AG04450 (cell line): ENCODE measurements at regions not wholly inside any gene's neighbourhood (a gene's known extent, or its start where the extent isn't known, plus 50 kb on each side); places are given as distances from the start of the nearest gene placed in this dataset.
A peak's percentile ranks its signal among the peaks of the same experiment; 100 is the strongest.

Source experiments
- CTCF ChIA-PET: fragments of 300-600, 350-600 bp; formaldehyde crosslinking; extraction: SDS; loops from one replicate; lab custom pipeline; 2022; ENCODE audit warnings: antibody characterized with exemption, inconsistent platforms; lab: Charles Lee
- POLR2A ChIA-PET: fragments of 350-600 bp; formaldehyde crosslinking; extraction: SDS; loops from one replicate; lab custom pipeline; 2021; ENCODE audit warnings: antibody characterized with exemption, inconsistent platforms; lab: Yijun Ruan, JAX
- DNase-seq: peaks from one replicate; pipeline ENCODE4 v3.0.0-alpha.2; 2011; ENCODE audit warnings: low read depth, low spot score
- H3K27ac ChIP-seq: one replicate; pipeline ENCODE4 v1.5.1; 2012; ENCODE audit warnings: low read depth, low read length, control low read depth
- H3K27me3 ChIP-seq: one replicate; pipeline ENCODE4 v1.6.0; 2012; ENCODE audit warnings: low read length; ENCODE audit not compliant: control insufficient read depth, insufficient read depth
- H3K4me3 ChIP-seq: 2 replicates; pipeline ENCODE4 v1.5.1; 2011; ENCODE audit warnings: mild to moderate bottlenecking, low read depth, low read length, control low read depth
- H3K9me3 ChIP-seq: 2 replicates; pipeline ENCODE4 v1.5.1; 2012; ENCODE audit warnings: low read length; ENCODE audit not compliant: control insufficient read depth, insufficient read depth
- CTCF ChIP-seq: IDR thresholded peaks from 2 replicates; pipeline ENCODE4 v1.5.1; 2011; ENCODE audit warnings: low read depth, low read length, control low read depth, inconsistent platforms

GRCh38 chr6:141989706-141989959 is 143.1 kb upstream of the GJE1 start:
- no peak for DNase-seq
- CTCF ChIA-PET: interaction anchor here (0.5 to 4.4 kb wide), 43 partner anchors 8 to 1972 kb away, joined by 3 to 78 read pairs (median 4); partner anchors contain the start of genes NMBR and VTA1
- Histone ChIP-seq H3K27me3 (no peaks in the 10 kb centered on the region), H3K4me3 (no peak overlapping the region), H3K27ac (no peak overlapping the region), H3K9me3 (no peaks in the 10 kb centered on the region)
- no peak for TF ChIP-seq CTCF
- POLR2A ChIA-PET: no interaction called here

GRCh38 chr6:141988954-141989705 is 143.6 kb upstream of the GJE1 start:
- Histone ChIP-seq H3K27me3 (no peaks in the 10 kb centered on the region), H3K27ac (no peak overlapping the region), H3K4me3 (no peak overlapping the region), H3K9me3 (no peaks in the 10 kb centered on the region)
- POLR2A ChIA-PET: no interaction called here
- CTCF ChIA-PET: interaction anchor here (0.5 to 4.4 kb wide), 45 partner anchors 9 to 1971 kb away, joined by 3 to 78 read pairs (median 4); partner anchors contain the start of genes NMBR and VTA1
- peak; percentile 43 for DNase-seq
- peak; percentile 91 for TF ChIP-seq CTCF

GRCh38 chr6:141988327-141988726 is 144.4 kb upstream of the GJE1 start:
- H3K9me3 ChIP-seq: no peaks in the 10 kb centered on the region
- no peak for TF ChIP-seq CTCF
- DNase-seq: no peak
- CTCF ChIA-PET: interaction anchor here (0.6 to 3.4 kb wide), 6 partner anchors 10 to 224 kb away, joined by 3 to 31 read pairs (median 5); no protein-coding TSS in a partner anchor
- H3K27ac ChIP-seq: no peak overlapping the region
- POLR2A ChIA-PET: no interaction called here
- no peaks in the 10 kb centered on the region for H3K27me3 ChIP-seq
- H3K4me3 ChIP-seq: no peak overlapping the region

GRCh38 chr6:141986457-141986856 is 146.3 kb upstream of the GJE1 start:
- no peak for DNase-seq

More at GRCh38 chr6:141986457-141986856, 146.3 kb upstream of the GJE1 start:
- POLR2A ChIA-PET: no interaction called here
- CTCF ChIA-PET: interaction anchor here (3.4 kb wide), 1 partner anchor 126 kb away, joined by 21 read pairs; no protein-coding TSS in a partner anchor
- H3K27ac ChIP-seq: no peak overlapping the region
- no peaks in the 10 kb centered on the region for H3K27me3 ChIP-seq
- no peak for TF ChIP-seq CTCF
- H3K9me3 ChIP-seq: no peaks in the 10 kb centered on the region
- H3K4me3 ChIP-seq: no peak overlapping the region
